ENCODE measurements at regions not wholly inside any gene's neighbourhood (a gene's known extent, or its start where the extent isn't known, plus 50 kb on each side); places are given as distances from the start of the nearest gene placed in this dataset.

DNA sequence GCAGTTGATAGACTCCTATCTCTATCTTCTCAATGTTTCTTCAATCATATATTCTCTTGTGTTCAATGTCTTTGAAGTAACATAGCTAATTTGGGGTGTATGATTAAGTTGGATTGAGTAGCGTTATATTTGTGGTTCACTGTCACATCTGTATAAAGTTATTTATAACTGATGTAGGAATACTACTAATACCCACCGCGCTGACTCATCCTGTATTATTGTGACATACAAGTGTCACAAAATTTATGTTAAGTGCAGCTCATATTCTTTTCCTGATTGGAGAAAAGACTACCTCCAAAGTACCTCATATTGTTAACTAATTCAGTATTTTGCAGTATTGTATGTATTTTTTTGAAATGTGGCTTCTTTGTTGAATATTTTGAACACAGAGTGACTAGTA is 940.8 kb downstream of the SLC6A15 start:
- ChIA-PET CTCF (no interaction called here), POLR2A (no interaction called here)
- TF ChIP-seq, protein P1, sequence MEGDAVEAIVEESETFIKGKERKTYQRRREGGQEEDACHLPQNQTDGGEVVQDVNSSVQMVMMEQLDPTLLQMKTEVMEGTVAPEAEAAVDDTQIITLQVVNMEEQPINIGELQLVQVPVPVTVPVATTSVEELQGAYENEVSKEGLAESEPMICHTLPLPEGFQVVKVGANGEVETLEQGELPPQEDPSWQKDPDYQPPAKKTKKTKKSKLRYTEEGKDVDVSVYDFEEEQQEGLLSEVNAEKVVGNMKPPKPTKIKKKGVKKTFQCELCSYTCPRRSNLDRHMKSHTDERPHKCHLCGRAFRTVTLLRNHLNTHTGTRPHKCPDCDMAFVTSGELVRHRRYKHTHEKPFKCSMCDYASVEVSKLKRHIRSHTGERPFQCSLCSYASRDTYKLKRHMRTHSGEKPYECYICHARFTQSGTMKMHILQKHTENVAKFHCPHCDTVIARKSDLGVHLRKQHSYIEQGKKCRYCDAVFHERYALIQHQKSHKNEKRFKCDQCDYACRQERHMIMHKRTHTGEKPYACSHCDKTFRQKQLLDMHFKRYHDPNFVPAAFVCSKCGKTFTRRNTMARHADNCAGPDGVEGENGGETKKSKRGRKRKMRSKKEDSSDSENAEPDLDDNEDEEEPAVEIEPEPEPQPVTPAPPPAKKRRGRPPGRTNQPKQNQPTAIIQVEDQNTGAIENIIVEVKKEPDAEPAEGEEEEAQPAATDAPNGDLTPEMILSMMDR (IDR thresholded peaks at IDR 0.05; ENCODE audit: control extremely low read depth, extremely low read depth, low read depth, missing control alignments), result no peak
- DNase-seq (ENCODE audit: extremely low spot score), result no peak

DNA sequence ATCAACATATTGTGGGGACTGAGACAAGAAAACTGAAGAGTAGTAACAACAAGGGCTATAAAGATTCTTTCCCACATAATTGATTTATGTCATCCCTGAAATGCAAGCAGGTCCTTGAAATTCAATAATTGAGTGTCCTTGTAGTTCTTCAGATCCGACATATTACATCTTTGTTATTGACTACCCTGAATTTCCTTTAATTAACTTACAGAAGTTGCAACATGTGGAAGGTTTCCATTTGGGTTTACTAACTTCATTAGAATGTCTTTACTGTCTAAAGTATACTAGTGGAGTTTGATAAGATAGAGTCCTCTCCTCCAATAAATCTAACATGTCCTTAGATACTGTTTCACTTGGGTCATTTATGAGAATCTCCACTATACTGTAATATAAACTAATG is 951.8 kb downstream of the SLC6A15 start:
- POLR2A ChIA-PET, result no interaction called here
- CTCF ChIA-PET, result interaction anchor here (1.1 kb wide), 1 partner anchor 1433 kb away, joined by 3 read pairs; no protein-coding TSS in a partner anchor
- DNase-seq (ENCODE audit: extremely low spot score), result no peak
- TF ChIP-seq, protein P1 (IDR thresholded peaks at IDR 0.05; ENCODE audit: control extremely low read depth, extremely low read depth, low read depth, missing control alignments), result no peak

DNA sequence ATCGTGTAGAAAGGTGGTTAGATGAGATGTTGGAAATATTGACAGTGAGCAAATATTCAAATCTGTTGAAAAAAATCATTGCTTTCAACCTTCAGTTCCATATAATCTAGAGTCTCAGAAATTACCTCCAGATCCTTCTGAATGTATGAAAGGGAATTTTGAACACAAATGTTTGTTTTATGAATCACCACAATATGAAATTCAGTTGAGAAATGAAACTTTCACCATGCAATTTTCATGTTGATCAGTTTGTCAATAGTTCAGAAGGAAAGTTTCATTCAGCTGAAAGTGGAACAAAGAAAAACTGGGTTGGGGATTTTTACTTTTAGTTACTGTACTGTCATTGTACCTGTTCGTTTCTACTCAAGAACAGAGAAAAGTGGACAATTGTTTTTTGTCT is 953.6 kb downstream of the SLC6A15 start:
- TF ChIP-seq, protein P1 (IDR thresholded peaks at IDR 0.05; ENCODE audit: control extremely low read depth, extremely low read depth, low read depth, missing control alignments), result no peak
- ChIA-PET POLR2A (no interaction called here), CTCF (interaction anchor here (1.3 kb wide), 1 partner anchor 10 kb away, joined by 6 read pairs; no protein-coding TSS in a partner anchor)
- peak; percentile 6 for DNase-seq (ENCODE audit: extremely low spot score)

- TF ChIP-seq, protein P1 (IDR thresholded peaks at IDR 0.05; ENCODE audit: control extremely low read depth, extremely low read depth, low read depth, missing control alignments), result peak; percentile 22
- ChIA-PET CTCF (interaction anchor here (1.0 kb wide), 1 partner anchor 13 kb away, joined by 3 read pairs; no protein-coding TSS in a partner anchor), POLR2A (no interaction called here)
- DNase-seq (ENCODE audit: extremely low spot score), result no peak
Observed at GRCh38 chr12:83954956-83955601, 957.5 kb downstream of the SLC6A15 start.

DNA sequence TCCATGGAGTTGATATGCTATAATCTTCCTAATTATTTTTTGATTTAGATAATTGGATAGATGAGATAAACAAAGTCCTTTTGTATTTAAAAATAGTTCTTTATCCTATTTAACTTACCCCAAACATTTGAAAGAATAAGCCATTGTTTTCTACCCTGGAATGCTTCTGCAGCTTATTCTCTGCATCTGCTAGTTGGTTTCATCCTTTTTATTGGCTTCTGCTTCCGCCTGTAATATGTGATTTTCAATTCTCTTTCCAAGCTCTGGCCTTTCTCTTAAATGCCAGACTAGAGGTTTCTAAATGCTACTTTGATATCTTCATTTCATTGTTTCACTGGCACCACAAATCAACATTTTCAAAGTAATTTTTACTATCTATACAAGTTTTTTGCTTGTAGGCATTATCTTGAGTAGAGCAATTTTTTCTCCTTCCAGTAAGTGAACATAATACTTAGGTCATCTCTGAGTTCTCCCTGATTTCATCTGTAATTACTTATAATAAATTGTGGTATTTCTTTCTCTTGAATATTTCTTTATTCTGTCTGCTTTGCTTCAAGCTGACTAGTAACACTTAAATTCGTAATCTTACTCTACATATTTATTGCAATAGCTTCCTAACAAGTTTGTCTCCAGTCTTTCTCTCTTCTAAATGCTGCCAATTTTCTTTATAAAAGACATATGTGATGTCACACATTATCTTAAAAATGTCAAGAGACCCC is 958.4 kb downstream of the SLC6A15 start:
- ChIA-PET CTCF (no interaction called here), POLR2A (no interaction called here)
- TF ChIP-seq, protein P1 (IDR thresholded peaks at IDR 0.05; ENCODE audit: control extremely low read depth, extremely low read depth, low read depth, missing control alignments), result no peak
- DNase-seq (ENCODE audit: extremely low spot score), result no peak

DNA sequence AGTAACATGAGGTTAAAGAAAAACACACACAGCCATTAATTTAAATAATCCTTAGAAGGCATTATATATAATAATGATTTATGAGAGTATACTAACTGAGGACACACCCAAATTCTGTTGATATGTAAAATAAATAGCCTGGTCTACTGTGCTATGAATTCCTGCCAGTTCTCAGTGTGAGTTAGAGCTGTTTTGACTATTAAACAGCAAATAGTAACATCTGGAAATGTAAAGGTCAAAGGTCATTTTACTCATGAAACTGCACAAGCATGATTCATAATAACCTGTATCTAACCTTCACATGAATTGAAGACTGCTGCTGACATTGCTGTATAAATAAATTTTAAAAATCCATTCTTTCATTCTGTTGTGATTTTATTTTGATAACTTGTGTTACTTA is 966.7 kb downstream of the SLC6A15 start:
- ChIA-PET POLR2A (no interaction called here), CTCF (no interaction called here)
- DNase-seq (ENCODE audit: extremely low spot score), result no peak
- TF ChIP-seq, protein P1 (IDR thresholded peaks at IDR 0.05; ENCODE audit: control extremely low read depth, extremely low read depth, low read depth, missing control alignments), result no peak

All from GM10248 (cell line).